ENCODE measurements at regions not wholly inside any gene's neighbourhood (a gene's known extent, or its start where the extent isn't known, plus 50 kb on each side); places are given as distances from the start of the nearest gene placed in this dataset.

DNA sequence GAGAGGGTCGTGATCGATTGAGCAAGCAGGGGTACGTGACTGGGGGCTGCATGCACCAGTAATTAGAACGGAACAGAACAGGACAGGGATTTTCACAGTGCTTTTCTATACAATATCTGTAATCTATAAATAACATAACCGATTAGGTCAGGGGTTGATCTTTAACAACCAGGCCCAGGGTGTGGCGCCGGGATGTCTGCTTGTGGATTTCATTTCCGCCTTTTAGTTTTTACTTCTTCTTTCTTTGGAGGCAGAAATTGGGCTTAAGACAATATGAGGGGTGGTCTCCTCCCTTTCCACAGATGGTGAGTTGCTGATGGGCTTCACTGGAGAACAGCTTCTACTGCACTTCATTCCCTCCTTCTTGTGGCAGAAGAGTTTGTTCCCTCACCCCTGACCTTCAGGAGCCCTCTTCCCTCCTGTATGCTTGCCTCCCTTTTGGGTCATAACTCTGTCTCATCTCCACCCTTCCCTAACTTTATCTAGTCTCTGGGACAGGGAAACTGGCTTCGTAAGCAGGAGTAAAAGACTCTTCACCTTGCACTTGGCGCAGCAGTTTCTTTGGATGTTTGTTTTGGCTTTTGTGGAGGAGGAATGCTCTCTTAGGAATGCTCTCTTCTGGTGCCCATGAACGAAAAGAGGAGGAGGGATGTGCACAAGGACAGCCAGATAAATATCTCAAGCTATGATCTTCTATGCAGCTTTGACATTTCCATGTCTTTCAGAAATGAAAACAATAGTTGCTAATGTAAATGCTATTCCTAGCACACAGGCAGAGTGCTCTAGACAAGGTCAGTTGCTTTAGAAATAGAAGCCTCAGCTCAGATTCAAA lies 139.8 kb upstream of the RPS23 start:
- DNase-seq: peak; percentile 34

DNA sequence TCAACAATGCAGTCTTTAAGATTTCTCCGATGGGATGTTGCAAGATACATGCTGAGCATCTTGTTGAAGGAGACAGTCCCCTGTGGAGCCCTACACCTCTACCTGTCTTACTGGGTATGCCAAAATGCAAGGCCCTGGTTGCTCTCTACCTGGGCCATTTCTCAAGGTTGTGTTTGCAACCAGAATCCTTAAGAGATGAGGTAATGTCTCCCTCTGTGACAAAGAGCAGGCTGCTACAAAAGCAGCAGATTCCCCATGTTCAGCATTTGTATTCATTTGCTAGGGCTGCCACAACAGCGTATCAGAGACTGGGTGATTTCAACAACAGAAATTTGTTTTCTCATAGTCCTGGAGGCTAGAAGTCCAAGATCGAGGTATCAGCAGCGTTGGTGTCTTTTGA lies 138.4 kb upstream of the RPS23 start:
- no peak for DNase-seq

DNA sequence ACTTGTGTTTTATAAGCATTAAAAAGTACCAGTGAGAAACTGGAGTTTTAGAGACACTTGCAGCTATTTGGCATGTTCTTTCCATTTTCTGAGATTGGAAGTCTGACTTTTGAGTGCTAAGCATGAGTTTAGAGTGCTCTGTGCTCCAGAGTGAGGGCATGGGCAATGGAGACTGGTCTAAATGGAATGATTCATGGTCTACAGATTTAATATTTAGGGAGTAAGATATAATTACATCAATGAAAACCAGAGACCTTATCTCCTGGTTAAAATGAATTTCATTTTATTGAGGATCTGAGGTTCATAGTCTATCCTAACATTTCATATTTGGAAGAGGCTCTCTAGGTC lies 135.9 kb upstream of the RPS23 start:
- no peak for DNase-seq

DNA sequence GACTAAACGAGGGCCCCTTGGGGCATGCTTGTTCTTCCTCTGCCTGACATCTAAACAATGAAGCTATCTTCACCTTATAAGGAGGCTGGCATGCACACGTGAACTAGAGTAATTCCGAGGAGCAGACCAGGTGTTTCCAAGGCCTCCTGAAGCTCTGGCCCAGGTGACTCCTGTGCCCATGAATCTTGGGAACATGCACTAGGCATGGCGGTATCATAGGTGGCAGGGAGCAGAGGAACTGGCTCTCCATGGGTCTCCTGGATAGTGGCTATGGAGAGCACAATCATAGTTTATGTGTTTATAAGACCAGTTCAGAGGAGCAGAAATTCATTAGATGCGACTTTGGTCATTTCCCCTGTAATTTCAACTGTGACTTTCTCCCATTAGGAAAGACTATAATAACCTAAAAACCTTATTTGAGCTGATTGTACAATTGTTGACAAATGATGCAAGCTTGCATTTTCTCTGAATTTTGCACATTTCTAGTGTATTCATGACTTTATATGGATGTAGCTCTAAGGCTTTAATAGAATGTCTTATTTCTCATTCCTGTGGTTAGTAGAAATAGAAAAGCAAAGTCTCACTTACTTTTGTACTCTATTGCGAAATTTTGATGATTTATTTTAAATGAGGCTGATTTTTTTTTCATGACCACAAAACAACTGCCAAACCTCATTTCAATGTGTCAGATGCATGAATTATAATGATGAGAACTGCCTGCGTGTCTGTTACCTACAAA lies 135.3 kb upstream of the RPS23 start:
- peak; percentile 97 for DNase-seq

DNA sequence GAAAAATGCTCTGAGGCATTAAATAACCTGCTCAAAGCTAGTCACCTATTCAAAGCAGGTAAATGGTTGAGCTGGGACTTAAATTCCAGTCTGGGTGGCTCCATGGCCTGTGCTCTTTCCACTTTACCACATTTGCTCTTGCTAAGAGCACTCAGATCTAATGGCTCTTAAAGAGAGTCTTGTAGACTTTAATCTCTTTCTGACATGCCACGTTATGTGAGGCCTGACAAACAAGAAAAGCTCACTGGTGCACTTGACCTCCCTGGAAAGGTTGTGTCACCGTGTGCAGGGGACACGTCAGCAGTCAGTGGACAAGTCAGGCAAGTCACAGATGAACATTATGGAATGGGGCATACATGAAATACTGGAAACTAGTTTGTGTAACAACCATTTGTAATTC lies 129.9 kb upstream of the RPS23 start:
- DNase-seq: no peak

DNA sequence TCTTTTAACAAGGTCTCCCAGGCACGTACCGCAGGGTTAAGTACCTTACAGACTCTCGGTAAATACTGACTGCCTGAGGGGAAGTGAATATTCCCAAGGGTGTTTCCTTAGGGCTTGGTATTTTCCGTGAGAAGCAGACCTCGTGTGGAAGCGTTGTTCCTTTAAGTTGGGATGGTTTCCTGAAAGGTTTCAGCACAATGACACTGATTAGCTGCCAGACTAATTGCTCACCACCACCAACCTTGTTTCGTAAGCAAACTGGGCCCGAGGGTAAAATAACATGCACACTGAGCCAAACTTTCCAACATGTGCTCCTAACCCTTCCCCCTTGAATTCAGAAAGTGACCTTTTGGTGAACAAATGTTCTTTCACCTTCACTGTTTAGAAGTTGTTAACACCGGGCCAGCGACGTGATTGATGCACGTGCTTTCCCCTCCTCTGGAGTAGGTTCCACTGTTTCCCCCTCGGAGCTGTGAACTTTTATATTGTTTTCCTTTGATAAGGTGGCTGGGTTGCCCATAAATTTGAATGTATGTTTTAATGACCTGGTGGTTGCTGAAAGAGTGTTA lies 128.1 kb upstream of the RPS23 start:
- DNase-seq: peak; percentile 94

DNA sequence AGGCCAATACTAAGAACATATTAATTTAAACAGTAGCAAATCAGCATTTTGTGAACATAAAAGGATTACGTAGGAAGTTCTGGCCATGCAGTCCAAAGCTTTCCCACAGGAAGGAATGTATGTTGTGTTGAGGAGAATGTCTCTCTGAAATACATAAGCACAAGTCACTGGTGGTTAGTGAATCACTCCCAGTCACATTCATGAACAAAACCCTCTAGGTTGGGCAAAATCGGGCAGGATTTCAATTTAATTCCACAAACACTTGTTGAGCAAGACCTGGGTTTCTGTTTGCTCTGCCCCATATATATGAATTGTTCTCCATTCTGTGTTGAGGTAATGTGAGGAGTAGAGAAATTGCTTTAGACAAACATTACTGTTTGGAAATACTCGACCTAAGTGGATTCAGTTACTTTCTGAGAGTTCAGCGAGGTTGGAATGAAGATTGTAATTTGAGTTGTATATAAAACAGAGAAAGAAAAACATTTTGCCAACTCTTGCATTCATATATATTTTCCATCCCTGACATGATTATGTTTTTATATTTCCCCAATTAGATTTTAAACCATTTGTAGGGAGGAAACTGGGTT lies 127.6 kb upstream of the RPS23 start:
- peak; percentile 99 for DNase-seq

DNA sequence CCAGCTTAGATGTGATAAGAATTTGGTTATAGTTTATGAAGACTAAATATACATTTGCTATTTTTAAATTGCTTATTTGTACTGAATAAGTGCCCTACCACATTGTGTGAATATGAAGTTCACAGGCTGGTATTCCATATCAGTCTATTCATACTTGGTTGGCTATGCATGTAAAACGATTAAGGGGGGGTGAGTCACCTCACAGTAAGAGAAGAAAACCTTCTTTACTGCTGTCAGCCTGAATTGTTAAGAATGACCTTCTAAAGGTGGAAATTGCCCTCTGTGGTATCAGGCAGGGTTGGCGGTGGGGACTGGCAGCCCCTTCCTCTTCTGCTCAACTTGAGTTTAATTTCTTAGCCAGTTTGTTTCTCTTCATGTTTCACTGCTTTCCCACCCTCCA lies 127.0 kb upstream of the RPS23 start:
- DNase-seq: peak; percentile 80

DNA sequence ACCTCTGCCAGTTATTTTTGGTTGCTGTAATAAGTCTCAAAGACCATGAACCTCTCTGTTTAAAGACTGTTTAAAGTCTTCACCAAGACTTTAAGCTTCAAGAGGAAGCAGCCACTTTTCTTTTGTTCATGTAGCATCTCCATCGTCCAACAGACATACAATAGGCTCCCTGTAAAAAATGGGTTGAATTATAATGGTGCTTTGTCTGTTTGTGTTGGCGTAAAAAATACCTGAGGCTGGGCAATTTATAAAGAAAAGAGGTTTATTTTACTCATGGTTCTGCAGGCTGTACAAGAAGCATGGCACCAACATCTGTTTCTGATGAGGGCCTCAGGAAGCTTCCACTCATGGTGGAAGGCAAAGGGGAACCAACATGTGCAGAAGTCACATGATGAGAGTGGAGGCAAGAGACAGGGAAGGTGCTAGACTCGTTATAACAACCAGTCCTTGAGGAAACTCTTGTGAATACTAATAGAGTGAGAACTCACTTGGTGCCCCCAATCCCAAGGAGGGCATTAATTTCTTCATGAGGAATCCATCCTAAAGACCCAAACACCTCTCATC lies 126.3 kb upstream of the RPS23 start:
- DNase-seq: no peak

DNA sequence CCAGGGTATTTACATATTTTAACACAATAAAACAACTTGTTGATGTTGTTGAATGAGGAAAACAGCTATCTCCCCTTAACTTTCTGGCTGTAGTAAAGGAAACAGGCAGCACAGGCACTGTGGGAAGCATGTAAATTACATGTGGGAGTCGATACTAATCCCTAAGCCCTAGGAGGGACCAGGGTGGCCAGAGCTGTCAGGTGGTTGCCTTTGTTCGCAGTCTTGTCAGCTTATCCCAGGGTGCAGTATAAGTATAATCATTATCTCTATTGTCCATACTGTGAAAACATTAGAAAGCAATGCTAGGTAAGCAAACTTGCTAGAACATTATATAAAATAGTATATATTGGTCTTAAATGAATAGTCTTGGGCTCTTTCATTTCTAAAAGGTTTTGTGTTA lies 125.6 kb upstream of the RPS23 start:
- no peak for DNase-seq

DNA sequence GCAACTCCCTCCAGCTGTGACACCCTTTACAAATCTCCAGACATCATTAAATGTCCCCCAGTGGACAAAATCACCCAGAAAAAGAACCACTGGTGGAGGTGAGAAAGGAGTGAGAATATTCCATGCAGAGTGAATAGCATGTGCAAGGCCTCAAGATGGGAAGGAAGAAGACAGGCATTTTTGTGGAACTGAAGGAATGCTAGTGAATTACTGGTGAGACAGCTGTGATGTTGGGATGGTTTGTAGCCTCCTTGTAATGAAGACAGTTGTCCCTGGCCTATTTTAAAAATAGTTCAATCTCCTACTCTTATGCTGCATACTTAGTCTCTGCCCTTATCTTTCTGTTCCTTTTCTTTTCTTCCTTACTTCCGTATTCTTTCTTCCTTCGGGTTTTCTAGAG lies 124.9 kb upstream of the RPS23 start:
- no peak for DNase-seq

DNA sequence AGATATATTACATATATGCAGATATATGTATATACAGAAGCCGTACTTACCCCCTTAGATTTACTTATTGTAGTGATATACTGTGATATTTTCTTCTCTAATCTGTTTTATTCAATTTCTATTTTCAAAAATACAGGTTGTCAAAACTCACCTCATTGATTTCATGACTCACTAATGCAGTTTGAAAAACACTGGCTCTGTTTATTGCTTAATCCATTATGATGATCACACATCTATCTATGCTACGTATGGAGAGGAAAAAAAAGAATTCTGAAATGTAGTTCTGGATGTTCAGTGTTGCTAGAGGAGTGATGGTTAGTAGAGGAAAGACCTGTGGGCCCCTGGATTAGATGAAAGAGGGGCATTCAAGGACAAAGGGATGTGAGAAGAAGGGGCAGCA lies 121.0 kb upstream of the RPS23 start:
- DNase-seq: no peak

DNA sequence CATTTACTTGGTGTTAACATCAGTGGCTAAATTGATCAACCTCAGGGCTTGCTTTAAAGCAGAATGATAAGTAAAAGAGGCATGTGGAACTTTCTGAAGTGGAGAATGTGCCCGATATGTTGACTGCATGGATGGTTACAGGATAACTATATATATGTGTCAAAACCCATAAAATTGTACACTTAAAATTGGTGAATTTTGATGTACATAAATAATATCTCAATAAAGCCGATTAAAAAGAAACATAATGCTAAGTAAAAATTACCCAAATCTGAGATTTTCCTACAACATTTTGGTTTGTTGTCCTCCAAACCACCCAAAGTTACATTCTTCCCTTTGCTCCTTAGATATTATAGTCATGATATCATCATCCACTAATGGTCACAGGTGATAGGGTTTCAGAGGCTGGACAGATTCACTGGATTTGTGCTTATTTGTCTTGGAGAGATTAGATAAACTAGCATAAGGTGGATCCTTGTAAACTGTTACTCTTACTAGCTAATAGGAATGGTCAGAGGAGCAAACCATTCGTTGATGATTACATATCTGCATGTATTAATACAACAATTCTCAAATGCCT lies 119.7 kb upstream of the RPS23 start:
- no peak for DNase-seq

DNA sequence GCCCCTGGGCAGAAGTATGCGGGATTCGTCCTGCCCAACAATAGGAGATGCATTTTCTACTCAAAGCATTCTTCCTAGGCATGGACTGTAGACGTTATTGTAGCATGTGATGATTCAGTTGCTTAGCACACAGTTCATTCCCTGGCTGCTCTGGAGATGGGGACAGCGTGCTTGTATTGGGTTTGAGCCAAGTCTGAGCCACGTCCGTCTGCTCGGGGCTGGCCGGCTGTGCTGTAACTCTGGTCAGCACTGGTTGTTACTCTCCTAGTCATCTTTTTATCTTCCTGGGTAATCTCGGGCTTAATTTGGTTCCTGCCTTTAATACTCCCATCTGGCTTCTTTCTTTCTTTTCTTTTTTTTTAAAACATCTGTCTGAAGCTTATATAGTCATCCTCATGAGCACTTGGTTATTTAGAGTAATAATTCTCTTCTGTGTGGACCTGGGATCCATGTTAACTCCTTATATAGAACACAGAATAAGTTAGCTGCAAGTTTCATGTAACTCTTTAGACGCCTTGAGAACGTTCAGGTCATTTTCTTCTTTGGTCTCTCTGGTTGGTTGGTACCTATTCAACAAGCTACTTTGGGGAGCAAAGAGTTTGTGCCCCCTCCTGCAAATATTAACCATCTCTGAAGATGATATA lies 118.8 kb upstream of the RPS23 start:
- DNase-seq: peak; percentile 98

DNA sequence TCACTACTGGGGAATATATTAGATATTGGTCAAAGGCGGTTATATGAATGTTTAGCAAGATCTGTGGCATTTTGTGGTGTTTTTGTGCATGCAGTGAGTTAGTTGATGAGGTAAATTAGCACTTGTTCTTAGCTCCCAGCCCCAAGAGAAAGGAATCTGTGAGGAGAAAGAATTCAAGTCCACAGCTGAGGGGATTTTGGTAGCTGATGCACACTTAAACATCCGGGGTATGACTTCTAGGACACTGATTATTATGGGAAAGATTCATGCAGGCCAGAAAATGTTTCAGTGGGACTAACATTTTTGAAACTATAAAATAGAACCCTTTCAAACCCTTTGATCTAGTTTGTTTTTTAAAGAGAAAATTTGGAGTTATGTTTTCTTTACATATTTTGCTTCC lies 118.2 kb upstream of the RPS23 start:
- peak; percentile 47 for DNase-seq

DNA sequence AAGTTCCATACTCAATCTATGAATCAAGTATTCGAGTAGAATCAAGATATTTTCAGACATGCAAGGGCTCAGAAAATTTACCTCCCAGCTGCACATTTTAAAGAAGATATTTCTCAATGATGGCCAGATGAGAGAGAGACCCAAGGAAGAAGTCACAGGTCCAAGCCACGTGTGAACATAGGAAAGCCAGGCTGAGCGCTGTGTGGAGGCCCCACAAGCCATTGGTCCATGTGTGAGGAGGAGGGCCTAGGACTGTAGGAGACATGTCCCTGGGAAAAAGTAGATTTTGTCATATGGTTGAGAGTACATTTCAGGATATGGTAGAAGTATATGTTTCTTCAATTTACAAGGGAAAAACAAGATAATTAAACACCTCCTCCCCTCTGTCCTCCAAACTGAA lies 115.8 kb upstream of the RPS23 start:
- no peak for DNase-seq

DNA sequence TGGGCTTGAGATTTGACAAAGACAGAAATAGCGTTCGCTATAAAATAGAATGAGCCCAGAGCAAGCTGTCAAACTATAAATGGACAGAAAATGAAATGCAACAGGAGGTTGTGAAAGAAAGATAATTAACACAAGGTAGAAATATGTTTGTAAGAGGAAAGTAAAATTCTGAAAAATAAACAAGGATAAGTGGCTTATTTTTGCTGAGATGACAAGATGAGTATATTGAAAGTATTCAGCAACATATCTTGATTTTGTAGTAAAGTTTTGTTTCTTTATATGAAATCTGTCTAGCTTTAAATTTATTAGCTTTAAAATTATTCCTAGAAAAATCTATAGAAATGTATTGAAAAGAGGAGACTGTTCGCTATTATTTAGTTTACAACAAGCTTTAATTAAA lies 111.9 kb upstream of the RPS23 start:
- DNase-seq: no peak

DNA sequence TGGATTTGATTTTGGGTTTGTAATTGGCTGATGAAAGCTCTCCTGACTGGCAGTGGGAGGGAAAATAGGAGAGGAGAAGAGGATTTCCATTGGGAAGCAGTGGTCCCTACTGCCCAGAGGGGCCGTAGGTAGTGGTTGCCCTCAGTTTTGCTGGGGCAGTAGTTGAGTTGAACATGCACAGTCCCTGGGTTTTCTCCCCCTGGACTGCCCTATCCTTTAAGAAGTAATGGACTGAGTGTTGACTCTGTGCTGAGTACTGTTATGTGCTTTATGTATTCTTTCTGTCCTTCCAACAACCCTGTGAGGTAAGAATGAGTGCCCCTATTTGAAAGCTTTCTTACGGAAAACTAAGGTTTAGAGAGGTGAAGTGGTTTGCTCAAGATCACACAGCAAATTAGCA lies 111.2 kb upstream of the RPS23 start:
- no peak for DNase-seq

DNA sequence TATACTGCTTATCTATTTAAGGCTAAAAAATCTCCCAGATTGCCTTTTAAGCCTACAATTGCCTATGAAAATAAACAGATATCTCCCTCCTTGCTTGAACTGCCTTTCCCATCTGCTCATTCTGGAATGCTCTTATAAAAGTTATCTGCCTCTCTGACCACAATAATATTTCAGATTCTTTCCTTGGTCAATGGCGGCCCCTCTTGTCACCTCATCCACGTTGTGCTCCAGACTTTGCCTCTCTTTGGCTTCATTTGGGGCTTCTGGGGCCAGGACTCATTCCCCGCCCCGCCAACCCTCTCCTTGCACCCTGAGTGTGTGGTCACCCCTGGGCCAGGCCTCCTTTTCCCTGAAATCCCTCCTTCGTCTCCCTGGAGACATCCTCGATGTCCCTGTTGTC lies 110.0 kb upstream of the RPS23 start:
- peak; percentile 85 for DNase-seq

DNA sequence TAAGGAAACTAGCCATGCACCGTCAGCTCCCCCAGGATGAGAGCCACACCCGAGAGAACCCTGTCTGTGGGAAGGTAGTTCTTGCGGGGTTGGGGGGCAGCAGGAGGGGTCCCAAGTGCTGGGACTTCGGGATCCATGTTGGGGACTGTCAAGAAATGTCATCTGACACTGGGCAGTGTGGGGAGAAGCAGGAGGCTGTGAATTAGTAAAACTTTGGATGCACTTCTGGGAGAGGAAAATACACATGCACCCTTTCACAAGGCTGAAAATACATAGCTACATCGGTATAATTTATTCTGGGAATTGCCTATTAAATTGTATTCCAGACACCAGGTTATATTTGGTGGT lies 109.6 kb upstream of the RPS23 start:
- DNase-seq: no peak

DNA sequence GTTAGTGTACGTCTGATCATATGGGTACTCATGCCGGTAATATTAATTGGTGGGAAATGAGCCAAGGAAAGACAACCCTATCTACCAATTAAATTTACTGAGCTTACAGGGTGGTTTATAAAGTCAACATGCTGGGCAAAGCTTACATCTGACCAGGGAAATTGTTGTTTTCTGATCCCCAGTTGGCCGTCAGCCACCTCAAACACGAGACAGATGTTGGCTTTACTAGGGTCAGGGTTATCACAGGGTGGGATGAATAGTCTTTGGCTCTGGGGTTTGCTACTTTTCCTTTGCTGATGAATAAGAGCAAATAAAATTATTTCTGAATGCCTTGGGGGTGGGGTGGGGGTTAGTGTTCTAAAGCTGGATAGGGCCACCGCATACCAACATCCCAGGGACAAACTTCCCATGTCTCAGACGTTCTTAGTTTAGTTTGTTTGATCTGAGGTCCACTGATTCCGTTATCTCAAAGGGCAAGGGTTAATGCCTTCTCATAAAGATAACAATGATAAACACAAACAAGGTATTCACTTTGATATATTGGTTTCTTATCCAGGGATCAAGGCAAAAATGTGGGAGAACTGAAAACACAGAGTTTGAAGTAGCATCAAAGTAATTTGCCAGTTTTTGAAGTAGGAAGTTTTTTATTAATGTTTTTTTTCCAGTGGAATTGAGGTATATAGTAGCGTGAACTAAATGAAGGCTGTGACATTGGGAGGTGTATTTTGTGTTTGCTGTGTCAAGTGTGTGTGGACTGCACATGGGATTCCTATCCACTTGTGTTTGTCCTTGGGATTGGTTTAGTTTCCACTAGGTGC lies 109.1 kb upstream of the RPS23 start:
- DNase-seq: peak; percentile 25

DNA sequence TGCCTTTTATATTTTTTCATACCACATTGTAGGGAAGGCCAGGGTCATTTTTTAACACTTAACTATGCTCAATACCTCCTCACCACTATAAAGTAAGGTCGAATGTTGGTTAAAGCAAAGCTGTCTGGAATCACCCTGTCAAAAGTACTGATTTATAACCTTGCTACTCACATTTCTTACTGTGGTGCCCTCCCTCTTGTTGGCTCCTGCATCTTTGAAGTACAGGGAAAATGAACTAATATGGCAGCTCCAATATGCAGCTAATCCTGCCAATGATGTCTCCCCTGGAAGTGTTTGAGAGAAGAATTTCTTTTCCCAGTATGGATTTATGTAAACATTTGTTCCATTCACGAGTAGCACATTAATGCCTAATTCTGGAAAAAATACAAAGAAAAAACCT lies 108.4 kb upstream of the RPS23 start:
- no peak for DNase-seq
